VCaP (cell line): ENCODE measurements at regions not wholly inside any gene's neighbourhood (a gene's known extent, or its start where the extent isn't known, plus 50 kb on each side); places are given as distances from the start of the nearest gene placed in this dataset.
"Not testable (repeated sequence)": the region's sequence is repeated elsewhere in the genome, so short reads cannot be mapped to it uniquely, and the experiment has no call there.

Experiments
- H3K27ac ChIP-seq: fragments of 450-650 bp; 2 replicates; pipeline ENCODE4 v1.5.1; 2017
- TF ChIP-seq, protein P1 (sequence below): fragments of 450-650 bp; conservative IDR thresholded peaks from 2 replicates; pipeline ENCODE4 v1.5.1; 2017; ENCODE audit warnings: mild to moderate bottlenecking, moderate library complexity

DNA sequence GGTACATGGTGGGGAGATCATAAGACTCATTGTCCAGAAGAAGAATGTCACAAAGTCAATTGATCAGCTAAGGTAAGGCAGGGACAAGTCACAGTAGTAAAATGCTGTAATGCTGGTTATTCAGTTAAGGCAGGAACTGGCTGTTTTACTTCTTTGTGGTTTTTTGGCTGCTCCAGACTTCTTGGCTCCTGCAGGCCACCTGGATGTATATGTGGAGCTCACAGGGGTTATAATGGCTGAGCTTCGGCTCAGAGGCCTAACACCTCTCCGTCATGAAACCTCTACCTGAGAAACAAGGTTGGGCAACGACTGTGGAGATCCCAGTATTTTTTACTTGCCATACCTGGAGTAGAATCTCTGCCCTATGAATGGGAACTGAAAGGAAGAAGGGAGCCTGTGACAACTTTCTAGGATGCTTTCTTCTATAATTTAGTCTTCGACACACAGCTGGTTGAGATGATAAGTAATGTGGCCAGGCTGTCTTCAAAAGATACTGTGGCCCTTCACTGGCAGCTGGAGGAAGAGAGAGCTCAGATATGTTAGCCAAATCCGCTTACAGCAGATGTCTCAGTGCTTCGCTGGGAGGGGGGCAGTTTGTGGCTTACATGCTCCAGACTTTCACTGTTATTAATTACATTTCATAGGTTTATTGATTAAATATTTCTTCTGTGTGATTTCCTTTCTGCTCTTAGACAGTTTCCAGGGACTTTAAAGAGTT, 887.8 kb downstream of the IGSF11 start:
- no peak overlapping the region for H3K27ac ChIP-seq

GRCh38 chr3:118151164-118151563, 883.5 kb downstream of the IGSF11 start:
- no peak overlapping the region for H3K27ac ChIP-seq
- TF ChIP-seq, protein P1, sequence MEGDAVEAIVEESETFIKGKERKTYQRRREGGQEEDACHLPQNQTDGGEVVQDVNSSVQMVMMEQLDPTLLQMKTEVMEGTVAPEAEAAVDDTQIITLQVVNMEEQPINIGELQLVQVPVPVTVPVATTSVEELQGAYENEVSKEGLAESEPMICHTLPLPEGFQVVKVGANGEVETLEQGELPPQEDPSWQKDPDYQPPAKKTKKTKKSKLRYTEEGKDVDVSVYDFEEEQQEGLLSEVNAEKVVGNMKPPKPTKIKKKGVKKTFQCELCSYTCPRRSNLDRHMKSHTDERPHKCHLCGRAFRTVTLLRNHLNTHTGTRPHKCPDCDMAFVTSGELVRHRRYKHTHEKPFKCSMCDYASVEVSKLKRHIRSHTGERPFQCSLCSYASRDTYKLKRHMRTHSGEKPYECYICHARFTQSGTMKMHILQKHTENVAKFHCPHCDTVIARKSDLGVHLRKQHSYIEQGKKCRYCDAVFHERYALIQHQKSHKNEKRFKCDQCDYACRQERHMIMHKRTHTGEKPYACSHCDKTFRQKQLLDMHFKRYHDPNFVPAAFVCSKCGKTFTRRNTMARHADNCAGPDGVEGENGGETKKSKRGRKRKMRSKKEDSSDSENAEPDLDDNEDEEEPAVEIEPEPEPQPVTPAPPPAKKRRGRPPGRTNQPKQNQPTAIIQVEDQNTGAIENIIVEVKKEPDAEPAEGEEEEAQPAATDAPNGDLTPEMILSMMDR = no peak

More for the DNA sequence above, 887.8 kb downstream of the IGSF11 start:
- TF ChIP-seq, protein P1 = no peak

GRCh38 chr3:118162627-118163588, 871.7 kb downstream of the IGSF11 start:
- H3K27ac ChIP-seq = not testable (repeated sequence)

GRCh38 chr3:118165413-118165812, 869.2 kb downstream of the IGSF11 start:
- TF ChIP-seq, protein P1 = no peak
- no peak overlapping the region for H3K27ac ChIP-seq

- no peak overlapping the region for H3K27ac ChIP-seq
- TF ChIP-seq, protein P1 = no peak
Observed at GRCh38 chr3:118167571-118167970, 867.1 kb downstream of the IGSF11 start.

- H3K27ac ChIP-seq = no peak overlapping the region
- TF ChIP-seq, protein P1 = no peak
Observed at GRCh38 chr3:118168175-118168574, 866.5 kb downstream of the IGSF11 start.

DNA sequence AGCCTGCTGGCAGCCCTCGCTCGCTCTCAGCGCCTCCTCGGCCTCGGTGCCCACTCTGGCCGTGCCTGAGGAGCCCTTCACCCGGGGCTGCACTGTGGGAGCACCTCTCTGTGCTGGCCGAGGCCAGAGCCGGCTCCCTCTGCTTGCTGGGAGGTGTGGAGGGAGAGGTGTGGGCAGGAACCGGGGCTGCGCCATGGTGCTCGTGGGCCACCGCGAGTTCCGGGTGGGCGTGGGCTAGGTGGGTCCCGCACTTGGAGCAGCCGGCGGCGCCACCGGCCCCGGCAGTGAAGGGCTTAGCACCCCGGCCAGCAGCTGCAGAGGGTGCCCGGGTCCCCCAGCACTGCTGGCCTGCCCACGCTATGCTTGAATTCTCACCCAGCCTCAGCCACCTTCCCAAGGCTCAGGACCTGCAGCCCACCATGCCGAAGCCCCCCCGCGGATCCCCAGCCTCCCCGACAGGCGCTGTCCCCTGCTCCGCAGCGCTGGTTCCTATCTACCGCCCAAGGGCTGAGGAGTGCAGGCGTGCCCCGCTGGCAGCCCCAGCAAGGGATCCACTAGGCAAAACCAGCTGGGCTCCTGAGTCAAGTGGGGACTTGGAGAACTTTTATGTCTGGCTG, 863.3 kb downstream of the IGSF11 start:
- no peak overlapping the region for H3K27ac ChIP-seq
- TF ChIP-seq, protein P1 = no peak
